ENCODE measurements at regions not wholly inside any gene's neighbourhood (a gene's known extent, or its start where the extent isn't known, plus 50 kb on each side); places are given as distances from the start of the nearest gene placed in this dataset.

DNA sequence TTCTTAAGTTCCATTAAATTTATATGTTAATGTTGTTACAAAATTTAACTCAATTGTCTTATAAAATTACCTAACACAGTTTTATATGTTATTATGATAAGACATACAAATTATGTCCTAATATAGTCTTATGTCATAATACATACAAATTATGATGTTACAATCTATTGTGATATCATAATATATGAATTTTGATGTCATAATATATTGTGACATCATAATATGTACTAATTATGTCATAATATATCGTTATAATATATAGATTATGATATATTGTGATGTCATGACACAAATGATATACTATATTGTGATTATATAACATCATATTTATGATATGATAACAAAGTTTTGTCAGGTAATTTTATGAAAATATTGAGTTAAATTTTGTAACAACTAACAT, 1789.6 kb downstream of the TP53TG3F start:
- CTCF ChIA-PET = no interaction called here
- H3K27me3 Mint-ChIP-seq (ENCODE audit: low read depth) = peaks cover 6% of the 10 kb centered on the region

DNA sequence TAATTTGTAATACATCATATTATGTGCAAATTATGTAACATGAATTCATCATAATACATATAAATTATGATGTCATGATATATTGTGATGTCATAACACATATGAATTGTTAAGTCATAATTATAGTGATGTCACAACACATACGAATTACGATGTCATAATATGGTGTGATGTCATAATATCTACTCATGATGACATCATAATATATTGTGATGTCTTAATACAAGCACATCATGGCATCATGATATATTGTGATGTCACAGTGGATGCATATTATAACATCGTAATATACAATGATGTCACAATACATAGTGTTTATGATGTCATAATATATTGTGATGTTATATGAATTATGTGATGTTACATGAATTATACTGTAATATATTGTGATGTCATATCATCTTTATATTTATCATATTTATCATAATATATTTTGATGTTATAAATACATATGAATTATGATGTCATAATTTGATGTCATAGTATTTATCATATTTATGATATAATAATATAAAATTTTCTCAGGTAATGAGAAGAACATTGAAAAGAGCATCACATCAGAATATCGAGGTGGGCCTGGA, 1793.0 kb downstream of the TP53TG3F start:
- Mint-ChIP-seq H3K36me3 (peaks cover 51% of the 10 kb centered on the region), H3K27me3 (ENCODE audit: low read depth) (peaks cover 2% of the 10 kb centered on the region), H3K27ac (no peak overlapping the region), H3K4me3 (no peak overlapping the region), H3K4me1 (no peaks in the 10 kb centered on the region), H3K9me3 (peaks cover 57% of the 10 kb centered on the region)
- TF ChIP-seq MYBL2 (CRISPR knock-in tag; IDR thresholded peaks at IDR 0.05) = no peak
- no peak for TF ChIP-seq ETV6 (CRISPR knock-in tag; IDR thresholded peaks at IDR 0.05)
- TF ChIP-seq ZNF121 (CRISPR knock-in tag; IDR thresholded peaks at IDR 0.05) = no peak
- no peak for TF ChIP-seq CREM (CRISPR knock-in tag; IDR thresholded peaks at IDR 0.05)
- TF ChIP-seq, protein P1, sequence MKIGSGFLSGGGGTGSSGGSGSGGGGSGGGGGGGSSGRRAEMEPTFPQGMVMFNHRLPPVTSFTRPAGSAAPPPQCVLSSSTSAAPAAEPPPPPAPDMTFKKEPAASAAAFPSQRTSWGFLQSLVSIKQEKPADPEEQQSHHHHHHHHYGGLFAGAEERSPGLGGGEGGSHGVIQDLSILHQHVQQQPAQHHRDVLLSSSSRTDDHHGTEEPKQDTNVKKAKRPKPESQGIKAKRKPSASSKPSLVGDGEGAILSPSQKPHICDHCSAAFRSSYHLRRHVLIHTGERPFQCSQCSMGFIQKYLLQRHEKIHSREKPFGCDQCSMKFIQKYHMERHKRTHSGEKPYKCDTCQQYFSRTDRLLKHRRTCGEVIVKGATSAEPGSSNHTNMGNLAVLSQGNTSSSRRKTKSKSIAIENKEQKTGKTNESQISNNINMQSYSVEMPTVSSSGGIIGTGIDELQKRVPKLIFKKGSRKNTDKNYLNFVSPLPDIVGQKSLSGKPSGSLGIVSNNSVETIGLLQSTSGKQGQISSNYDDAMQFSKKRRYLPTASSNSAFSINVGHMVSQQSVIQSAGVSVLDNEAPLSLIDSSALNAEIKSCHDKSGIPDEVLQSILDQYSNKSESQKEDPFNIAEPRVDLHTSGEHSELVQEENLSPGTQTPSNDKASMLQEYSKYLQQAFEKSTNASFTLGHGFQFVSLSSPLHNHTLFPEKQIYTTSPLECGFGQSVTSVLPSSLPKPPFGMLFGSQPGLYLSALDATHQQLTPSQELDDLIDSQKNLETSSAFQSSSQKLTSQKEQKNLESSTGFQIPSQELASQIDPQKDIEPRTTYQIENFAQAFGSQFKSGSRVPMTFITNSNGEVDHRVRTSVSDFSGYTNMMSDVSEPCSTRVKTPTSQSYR (CRISPR knock-in tag; IDR thresholded peaks at IDR 0.05) = no peak
- TF ChIP-seq NR2C2 (CRISPR knock-in tag; IDR thresholded peaks at IDR 0.05) = no peak
- TF ChIP-seq, protein P2, sequence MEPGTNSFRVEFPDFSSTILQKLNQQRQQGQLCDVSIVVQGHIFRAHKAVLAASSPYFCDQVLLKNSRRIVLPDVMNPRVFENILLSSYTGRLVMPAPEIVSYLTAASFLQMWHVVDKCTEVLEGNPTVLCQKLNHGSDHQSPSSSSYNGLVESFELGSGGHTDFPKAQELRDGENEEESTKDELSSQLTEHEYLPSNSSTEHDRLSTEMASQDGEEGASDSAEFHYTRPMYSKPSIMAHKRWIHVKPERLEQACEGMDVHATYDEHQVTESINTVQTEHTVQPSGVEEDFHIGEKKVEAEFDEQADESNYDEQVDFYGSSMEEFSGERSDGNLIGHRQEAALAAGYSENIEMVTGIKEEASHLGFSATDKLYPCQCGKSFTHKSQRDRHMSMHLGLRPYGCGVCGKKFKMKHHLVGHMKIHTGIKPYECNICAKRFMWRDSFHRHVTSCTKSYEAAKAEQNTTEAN (CRISPR knock-in tag; IDR thresholded peaks at IDR 0.05) = no peak
- TF ChIP-seq, protein P3, sequence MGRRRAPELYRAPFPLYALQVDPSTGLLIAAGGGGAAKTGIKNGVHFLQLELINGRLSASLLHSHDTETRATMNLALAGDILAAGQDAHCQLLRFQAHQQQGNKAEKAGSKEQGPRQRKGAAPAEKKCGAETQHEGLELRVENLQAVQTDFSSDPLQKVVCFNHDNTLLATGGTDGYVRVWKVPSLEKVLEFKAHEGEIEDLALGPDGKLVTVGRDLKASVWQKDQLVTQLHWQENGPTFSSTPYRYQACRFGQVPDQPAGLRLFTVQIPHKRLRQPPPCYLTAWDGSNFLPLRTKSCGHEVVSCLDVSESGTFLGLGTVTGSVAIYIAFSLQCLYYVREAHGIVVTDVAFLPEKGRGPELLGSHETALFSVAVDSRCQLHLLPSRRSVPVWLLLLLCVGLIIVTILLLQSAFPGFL (CRISPR knock-in tag; IDR thresholded peaks at IDR 0.05; ENCODE audit: borderline replicate concordance) = no peak
- TF ChIP-seq OVOL2 (CRISPR knock-in tag; IDR thresholded peaks at IDR 0.05; ENCODE audit: borderline replicate concordance) = no peak
- TF ChIP-seq SP1 (CRISPR knock-in tag; conservative IDR thresholded peaks at IDR 0.05) = no peak
- TF ChIP-seq ESRRA (CRISPR knock-in tag; IDR thresholded peaks at IDR 0.05; ENCODE audit: borderline replicate concordance) = no peak
- no peak for TF ChIP-seq ZNF219 (CRISPR knock-in tag; IDR thresholded peaks at IDR 0.05; ENCODE audit: borderline replicate concordance)
- TF ChIP-seq GRHL2 (CRISPR knock-in tag; IDR thresholded peaks at IDR 0.05; ENCODE audit: insufficient replicate concordance, severe bottlenecking) = no peak
- POLR2A ChIA-PET = no interaction called here
- no peak for ATAC-seq
- CTCF ChIA-PET = no interaction called here
- DNase-seq (ENCODE audit: low spot score) = no peak

More for the DNA sequence above, 1789.6 kb downstream of the TP53TG3F start:
- H3K4me3 Mint-ChIP-seq = no peak overlapping the region
- TF ChIP-seq, protein P4, sequence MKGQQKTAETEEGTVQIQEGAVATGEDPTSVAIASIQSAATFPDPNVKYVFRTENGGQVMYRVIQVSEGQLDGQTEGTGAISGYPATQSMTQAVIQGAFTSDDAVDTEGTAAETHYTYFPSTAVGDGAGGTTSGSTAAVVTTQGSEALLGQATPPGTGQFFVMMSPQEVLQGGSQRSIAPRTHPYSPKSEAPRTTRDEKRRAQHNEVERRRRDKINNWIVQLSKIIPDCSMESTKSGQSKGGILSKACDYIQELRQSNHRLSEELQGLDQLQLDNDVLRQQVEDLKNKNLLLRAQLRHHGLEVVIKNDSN (CRISPR knock-in tag; IDR thresholded peaks at IDR 0.05) = no peak
- TF ChIP-seq ZNF396 (CRISPR knock-in tag; IDR thresholded peaks at IDR 0.05; ENCODE audit: borderline replicate concordance) = no peak
- TF ChIP-seq, protein P5, sequence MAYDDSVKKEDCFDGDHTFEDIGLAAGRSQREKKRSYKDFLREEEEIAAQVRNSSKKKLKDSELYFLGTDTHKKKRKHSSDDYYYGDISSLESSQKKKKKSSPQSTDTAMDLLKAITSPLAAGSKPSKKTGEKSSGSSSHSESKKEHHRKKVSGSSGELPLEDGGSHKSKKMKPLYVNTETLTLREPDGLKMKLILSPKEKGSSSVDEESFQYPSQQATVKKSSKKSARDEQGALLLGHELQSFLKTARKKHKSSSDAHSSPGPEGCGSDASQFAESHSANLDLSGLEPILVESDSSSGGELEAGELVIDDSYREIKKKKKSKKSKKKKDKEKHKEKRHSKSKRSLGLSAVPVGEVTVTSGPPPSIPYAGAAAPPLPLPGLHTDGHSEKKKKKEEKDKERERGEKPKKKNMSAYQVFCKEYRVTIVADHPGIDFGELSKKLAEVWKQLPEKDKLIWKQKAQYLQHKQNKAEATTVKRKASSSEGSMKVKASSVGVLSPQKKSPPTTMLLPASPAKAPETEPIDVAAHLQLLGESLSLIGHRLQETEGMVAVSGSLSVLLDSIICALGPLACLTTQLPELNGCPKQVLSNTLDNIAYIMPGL (CRISPR knock-in tag; IDR thresholded peaks at IDR 0.05) = no peak
- no peak for TF ChIP-seq ZBTB21 (CRISPR knock-in tag; IDR thresholded peaks at IDR 0.05; ENCODE audit: borderline replicate concordance)
- TF ChIP-seq ZNF671 (CRISPR knock-in tag; IDR thresholded peaks at IDR 0.05) = no peak
- TF ChIP-seq, protein P6, sequence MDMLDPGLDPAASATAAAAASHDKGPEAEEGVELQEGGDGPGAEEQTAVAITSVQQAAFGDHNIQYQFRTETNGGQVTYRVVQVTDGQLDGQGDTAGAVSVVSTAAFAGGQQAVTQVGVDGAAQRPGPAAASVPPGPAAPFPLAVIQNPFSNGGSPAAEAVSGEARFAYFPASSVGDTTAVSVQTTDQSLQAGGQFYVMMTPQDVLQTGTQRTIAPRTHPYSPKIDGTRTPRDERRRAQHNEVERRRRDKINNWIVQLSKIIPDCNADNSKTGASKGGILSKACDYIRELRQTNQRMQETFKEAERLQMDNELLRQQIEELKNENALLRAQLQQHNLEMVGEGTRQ (CRISPR knock-in tag; IDR thresholded peaks at IDR 0.05) = no peak
- TF ChIP-seq, protein P7, sequence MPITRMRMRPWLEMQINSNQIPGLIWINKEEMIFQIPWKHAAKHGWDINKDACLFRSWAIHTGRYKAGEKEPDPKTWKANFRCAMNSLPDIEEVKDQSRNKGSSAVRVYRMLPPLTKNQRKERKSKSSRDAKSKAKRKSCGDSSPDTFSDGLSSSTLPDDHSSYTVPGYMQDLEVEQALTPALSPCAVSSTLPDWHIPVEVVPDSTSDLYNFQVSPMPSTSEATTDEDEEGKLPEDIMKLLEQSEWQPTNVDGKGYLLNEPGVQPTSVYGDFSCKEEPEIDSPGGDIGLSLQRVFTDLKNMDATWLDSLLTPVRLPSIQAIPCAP (CRISPR knock-in tag; IDR thresholded peaks at IDR 0.05) = no peak
- H3K27ac Mint-ChIP-seq = no peak overlapping the region
- DNase-seq (ENCODE audit: low spot score) (no peak), ATAC-seq (no peak)
- H3K4me1 Mint-ChIP-seq = no peaks in the 10 kb centered on the region
- POLR2A ChIA-PET = no interaction called here
- H3K9me3 Mint-ChIP-seq = peaks cover 64% of the 10 kb centered on the region
- H3K36me3 Mint-ChIP-seq = peaks cover 58% of the 10 kb centered on the region

Data from WTC11 (cell line).